H1 (cell line): ENCODE measurements at regions not wholly inside any gene's neighbourhood (a gene's known extent, or its start where the extent isn't known, plus 50 kb on each side); places are given as distances from the start of the nearest gene placed in this dataset.

Experiments used
- CTCF ChIA-PET: fragments of 300-600 bp; sonication (Branson Sonifier 250); formaldehyde crosslinking; loops from one replicate; lab custom pipeline; 2021; ENCODE audit not compliant: partially characterized antibody; lab: Charles Lee
- POLR2A ChIA-PET: fragments of 300-600 bp; sonication (Branson Sonifier 250); formaldehyde crosslinking; loops from one replicate; lab custom pipeline; 2021; ENCODE audit warnings: inconsistent platforms; ENCODE audit not compliant: partially characterized antibody; lab: Charles Lee
- DNase-seq, 2 experiments: peaks; one replicate each; pipeline versions ENCODE4 v3.0.0 to v3.0.0-alpha.2; 2010 to 2022; ENCODE audit warnings: low spot score in 2 of 2, low read depth in 1 of 2, mixed read lengths in 1 of 2
- FAIRE-seq: peaks from 2 replicates; lab custom pipeline; 2011; peaks lifted over from hg19 to GRCh38; lab: Jason Lieb, UNC
- H2AFZ ChIP-seq: 2 replicates; pipeline ENCODE4 v1.8.1; 2012; ENCODE audit warnings: low read length, inconsistent platforms
- H2AK5ac ChIP-seq: 2 replicates; pipeline ENCODE4 v1.6.1; 2013; ENCODE audit warnings: low read depth, low read length
- H2BK120ac ChIP-seq: replicated peaks from 2 replicates; pipeline ENCODE3; 2013; ENCODE audit warnings: low read depth, low read length, inconsistent platforms
- H2BK12ac ChIP-seq: 2 replicates; pipeline ENCODE4 v1.6.1; 2013; ENCODE audit warnings: low read depth, low read length
- H2BK15ac ChIP-seq: 2 replicates; pipeline ENCODE4 v1.6.1; 2013; ENCODE audit warnings: low read length
- H2BK20ac ChIP-seq: 2 replicates; pipeline ENCODE4 v1.6.1; 2013; ENCODE audit warnings: low read length
- H2BK5ac ChIP-seq: 2 replicates; pipeline ENCODE4 v1.6.1; 2013; ENCODE audit warnings: low read depth, low read length
- H3K14ac ChIP-seq: 2 replicates; pipeline ENCODE4 v1.6.1; 2013; ENCODE audit warnings: inconsistent platforms; ENCODE audit not compliant: insufficient read length
- H3K18ac ChIP-seq: 2 replicates; pipeline ENCODE4 v1.6.1; 2013; ENCODE audit warnings: low read length; ENCODE audit errors: extremely low read depth
- H3K23ac ChIP-seq: 2 replicates; pipeline ENCODE4 v1.6.1; 2013; ENCODE audit warnings: inconsistent platforms; ENCODE audit not compliant: insufficient read length
- H3K23me2 ChIP-seq: 2 replicates; pipeline ENCODE4 v1.6.1; 2013; ENCODE audit warnings: low read depth, low read length
- H3K27ac ChIP-seq: 2 replicates; pipeline ENCODE4 v1.6.1; 2011; ENCODE audit warnings: low read depth, low read length, inconsistent platforms
- H3K27me3 ChIP-seq, 4 experiments: replicated peaks in 1 of 4; 1 replicate in 1 of 4; 2 replicates in 3 of 4; pipeline versions ENCODE4 v1.6.1 to v1.8.1; 2011 to 2013; ENCODE audit warnings: low read length in 3 of 4, mild to moderate bottlenecking in 3 of 4, inconsistent platforms in 2 of 4, mixed read lengths in 2 of 4, moderate library complexity in 1 of 4; ENCODE audit not compliant: control insufficient read depth in 3 of 4, insufficient read depth in 3 of 4; ENCODE audit errors: extremely low read depth in 1 of 4
- H3K36me3 ChIP-seq, 4 experiments: 2 replicates each; pipeline versions ENCODE4 v1.6.1 to v1.8.1; 2011 to 2013; ENCODE audit warnings: mild to moderate bottlenecking in 4 of 4, low read length in 3 of 4, moderate library complexity in 2 of 4, control low read depth in 1 of 4, inconsistent platforms in 1 of 4; ENCODE audit not compliant: insufficient read depth in 4 of 4, control insufficient read depth in 2 of 4
- H3K4ac ChIP-seq: replicated peaks from 2 replicates; pipeline ENCODE3; 2013; ENCODE audit warnings: low read length, low read depth, mixed read lengths, inconsistent platforms; ENCODE audit not compliant: insufficient read length
- H3K4me1 ChIP-seq, 4 experiments: replicated peaks in 1 of 4; 1 replicate in 1 of 4; 2 replicates in 3 of 4; pipeline versions ENCODE4 v1.6.1 to v1.8.1; 2011 to 2013; ENCODE audit warnings: low read length in 3 of 4, inconsistent platforms in 2 of 4, mixed read lengths in 1 of 4; ENCODE audit not compliant: insufficient read depth in 4 of 4, control insufficient read depth in 3 of 4
- H3K4me2 ChIP-seq, 2 experiments: 2 replicates each; pipeline versions ENCODE4 v1.6.1 to v1.8.1; 2011 to 2013; ENCODE audit warnings: low read depth in 2 of 2, low read length in 2 of 2, control low read depth in 1 of 2, inconsistent platforms in 1 of 2, mild to moderate bottlenecking in 1 of 2; ENCODE audit not compliant: insufficient read depth in 1 of 2
- H3K4me3 ChIP-seq, 4 experiments: fragments of 200-600, 300-600 bp in 1 of 4; sonication (generic), shearing (Covaris generic), sonication (Bioruptor Twin) in 1 of 4; 2 replicates each; pipeline versions ENCODE4 v1.5.1 to v1.8.1; 2011 to 2016; ENCODE audit warnings: low read length in 4 of 4, low read depth in 3 of 4, control low read depth in 2 of 4, inconsistent platforms in 2 of 4, mild to moderate bottlenecking in 2 of 4, mixed read lengths in 1 of 4, moderate library complexity in 1 of 4; ENCODE audit not compliant: insufficient read depth in 2 of 4; ENCODE audit errors: extremely low read depth in 1 of 4
- H3K56ac ChIP-seq: replicated peaks from 2 replicates; pipeline ENCODE3; 2013; ENCODE audit warnings: low read depth, mild to moderate bottlenecking, mixed read lengths, low read length, inconsistent platforms; ENCODE audit not compliant: insufficient read length
- H3K79me1 ChIP-seq: 2 replicates; pipeline ENCODE4 v1.6.1; 2013; ENCODE audit warnings: low read depth, low read length, control low read depth
- H3K79me2 ChIP-seq, 2 experiments: 2 replicates each; pipeline versions ENCODE4 v1.6.1 to v1.8.1; 2012 to 2013; ENCODE audit warnings: low read length in 2 of 2, mild to moderate bottlenecking in 2 of 2, inconsistent platforms in 1 of 2; ENCODE audit not compliant: insufficient read depth in 2 of 2, control insufficient read depth in 1 of 2
- H3K9ac ChIP-seq, 4 experiments: replicated peaks in 1 of 4; 1 replicate in 1 of 4; 2 replicates in 3 of 4; pipeline versions ENCODE4 v1.6.1 to v1.8.1; 2011 to 2013; ENCODE audit warnings: low read depth in 3 of 4, low read length in 3 of 4, control low read depth in 2 of 4, mild to moderate bottlenecking in 2 of 4, moderate library complexity in 2 of 4, inconsistent platforms in 1 of 4; ENCODE audit errors: extremely low read depth in 1 of 4
- H3K9me3 ChIP-seq, 2 experiments: 2 replicates each; pipeline versions ENCODE4 v1.6.1 to v1.8.1; 2012 to 2013; ENCODE audit warnings: mild to moderate bottlenecking in 2 of 2, moderate library complexity in 2 of 2, control low read depth in 1 of 2, inconsistent platforms in 1 of 2, low read depth in 1 of 2, low read length in 1 of 2, mixed read lengths in 1 of 2; ENCODE audit not compliant: insufficient read depth in 2 of 2
- H4K20me1 ChIP-seq, 2 experiments: replicated peaks in 1 of 2; 2 replicates each; pipeline versions ENCODE3 to v1.8.1; 2011 to 2013; ENCODE audit warnings: inconsistent platforms in 2 of 2, low read length in 2 of 2, mild to moderate bottlenecking in 1 of 2; ENCODE audit not compliant: insufficient read depth in 2 of 2, control insufficient read depth in 1 of 2
- H4K5ac ChIP-seq: 2 replicates; pipeline ENCODE4 v1.6.1; 2013; ENCODE audit warnings: low read length, low read depth, mixed read lengths, inconsistent platforms; ENCODE audit not compliant: insufficient read length
- H4K8ac ChIP-seq: 2 replicates; pipeline ENCODE4 v1.8.0; 2013; ENCODE audit warnings: mild to moderate bottlenecking, moderate library complexity, low read length, inconsistent platforms; ENCODE audit not compliant: insufficient read depth; ENCODE audit errors: extremely low read depth
- H4K91ac ChIP-seq: replicated peaks from 2 replicates; pipeline ENCODE3; 2013; ENCODE audit warnings: low read length, mixed read lengths, inconsistent platforms; ENCODE audit not compliant: insufficient read length
- ASH2L ChIP-seq: fragments of 200-600, 300-600 bp; sonication (generic); IDR thresholded peaks from one replicate; pipeline ENCODE4 v1.7.1; 2017; ENCODE audit warnings: low read length
- BACH1 ChIP-seq: IDR thresholded peaks from 2 replicates; pipeline ENCODE4 v1.6.1; 2012; ENCODE audit warnings: low read length, improper control_type of control experiment
- CREB1 ChIP-seq: IDR thresholded peaks from 2 replicates; pipeline ENCODE4 v1.6.1; 2012; ENCODE audit warnings: inconsistent platforms
- EP300 ChIP-seq, 2 experiments: IDR thresholded peaks; 1 replicate in 1 of 2; 2 replicates in 1 of 2; pipeline ENCODE4 v1.6.1; 2011 to 2012; ENCODE audit warnings: low read depth in 2 of 2, low read length in 2 of 2, mild to moderate bottlenecking in 2 of 2, borderline replicate concordance in 1 of 2, inconsistent platforms in 1 of 2, moderate library complexity in 1 of 2
- KDM5A ChIP-seq: fragments of 200-600 bp; IDR thresholded peaks from 2 replicates; pipeline ENCODE4 v1.7.1; 2012; ENCODE audit warnings: mild to moderate bottlenecking, low read length, inconsistent platforms, mixed read lengths
- MAFK ChIP-seq: IDR thresholded peaks from 2 replicates; pipeline ENCODE4 v1.6.1; 2012; ENCODE audit warnings: low read depth, mild to moderate bottlenecking, improper control_type of control experiment, low read length
- NANOG ChIP-seq: IDR thresholded peaks from 2 replicates; pipeline ENCODE4 v1.6.1; 2011; ENCODE audit warnings: low read length, low read depth, mild to moderate bottlenecking, inconsistent platforms; ENCODE audit not compliant: insufficient read depth, poor library complexity, severe bottlenecking
- PHF8 ChIP-seq: fragments of 200-600 bp; sonication (generic); conservative IDR thresholded peaks from 2 replicates; pipeline ENCODE4 v1.7.1; 2012; ENCODE audit warnings: low read depth, mild to moderate bottlenecking, inconsistent platforms, low read length, moderate library complexity
- SIN3A ChIP-seq, 2 experiments: IDR thresholded peaks in 1 of 2; conservative IDR thresholded peaks in 1 of 2; 2 replicates each; pipeline ENCODE4 v1.6.1; 2011 to 2012; ENCODE audit warnings: low read length in 2 of 2, improper control_type of control experiment in 1 of 2, low read depth in 1 of 2, mild to moderate bottlenecking in 1 of 2
- SP2 ChIP-seq: IDR thresholded peaks from 2 replicates; pipeline ENCODE4 v1.6.1; 2012; ENCODE audit warnings: mild to moderate bottlenecking, low read length, inconsistent platforms
- SP4 ChIP-seq: IDR thresholded peaks from 2 replicates; pipeline ENCODE4 v1.6.1; 2012; ENCODE audit warnings: low read length, inconsistent platforms
- WGBS, 2 experiments: shearing (Covaris generic) in 1 of 2; methylation state at CpG; one replicate each; pipeline versions ENCODE4 v1.1.6 to v1.1.7; 2013 to 2015; ENCODE audit warnings: low lambda C conversion rate in 2 of 2, mixed read lengths in 2 of 2, inconsistent platforms in 1 of 2, low coverage in 1 of 2, missing lambda C conversion rate in 1 of 2; ENCODE audit not compliant: insufficient replicate concordance in 2 of 2, insufficient coverage in 1 of 2, insufficient read length in 1 of 2; ENCODE audit errors: extremely low coverage in 1 of 2, missing lambda C conversion rate in 1 of 2; 5-methylcytosine and 5-hydroxymethylcytosine counted together
- TF ChIP-seq, protein P1 (sequence below): IDR thresholded peaks from 2 replicates; pipeline ENCODE4 v1.6.1; 2012; ENCODE audit warnings: inconsistent platforms

DNA sequence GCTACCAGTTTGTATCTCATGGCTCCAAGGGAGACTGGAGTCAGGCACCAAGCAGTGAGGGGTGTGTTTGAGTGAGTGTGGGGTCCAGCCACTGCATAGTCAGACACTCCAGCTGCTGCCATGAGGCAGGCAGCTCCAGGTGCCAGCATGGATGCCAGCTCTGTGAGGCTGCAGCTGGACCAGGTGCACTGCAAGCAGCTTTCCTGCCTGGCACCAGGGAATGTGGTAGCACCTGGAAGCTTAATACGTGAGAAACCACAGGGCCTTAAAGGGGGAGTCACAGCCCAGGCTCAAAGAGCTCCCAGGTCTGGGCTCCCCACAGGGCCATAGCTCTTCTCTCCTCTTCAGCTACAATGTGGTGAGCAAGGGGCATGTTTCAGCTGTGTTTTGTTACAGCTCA lies 817.8 kb upstream of the LUZP2 start:
- Histone ChIP-seq H3K36me3 (no peaks in the 10 kb centered on the region), H3K4me1 (no peaks in the 10 kb centered on the region), H2AK5ac (no peak overlapping the region), H3K79me2 (no peaks in the 10 kb centered on the region), H3K9me3 (no peaks in the 10 kb centered on the region), H3K4me3 (no peak overlapping the region), H4K91ac (no peak overlapping the region), H2BK120ac (no peak overlapping the region), H3K18ac (no peak overlapping the region), H3K23me2 (no peaks in the 10 kb centered on the region), H3K14ac (no peak overlapping the region), H2BK5ac (no peak overlapping the region), H3K4ac (no peak overlapping the region), H2BK15ac (no peak overlapping the region), H3K27me3 (no peaks in the 10 kb centered on the region), H2AFZ (no peak overlapping the region), H2BK20ac (no peak overlapping the region), H2BK12ac (no peak overlapping the region), H3K27ac (no peak overlapping the region), H3K79me1 (no peaks in the 10 kb centered on the region), H3K4me2 (no peak overlapping the region), H4K8ac (no peak overlapping the region; the same call in 1 of the 2 replicates), H4K20me1 (no peaks in the 10 kb centered on the region), H3K56ac (no peak overlapping the region), H4K5ac (no peak overlapping the region), H3K9ac (no peak overlapping the region), H3K23ac (no peak overlapping the region)
- FAIRE-seq (no peak), DNase-seq (no peak)
- POLR2A ChIA-PET: no interaction called here
- 100% methylated on average over 1 of the region's 1 CpG; no CpG with 5 or more reads in 1 of the 2 experiments for WGBS, 2 experiments
- CTCF ChIA-PET: no interaction called here
- TF ChIP-seq EP300 (IDR thresholded peaks at IDR 0.05; ENCODE audit: borderline replicate concordance in 1 of 2, low read depth in 2 of 2, low read length in 2 of 2): no peak
- TF ChIP-seq MAFK: no peak
- TF ChIP-seq CREB1: no peak
- no peak for TF ChIP-seq SP4
- no peak for TF ChIP-seq SP2
- no peak for TF ChIP-seq SIN3A (conservative IDR thresholded peaks at IDR 0.05 in 1 of 2, IDR thresholded peaks at IDR 0.05 in 1 of 2; ENCODE audit: low read depth in 1 of 2, low read length in 2 of 2)
- TF ChIP-seq, protein P1, sequence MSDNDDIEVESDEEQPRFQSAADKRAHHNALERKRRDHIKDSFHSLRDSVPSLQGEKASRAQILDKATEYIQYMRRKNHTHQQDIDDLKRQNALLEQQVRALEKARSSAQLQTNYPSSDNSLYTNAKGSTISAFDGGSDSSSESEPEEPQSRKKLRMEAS: no peak
- no peak for TF ChIP-seq ASH2L
- no peak for TF ChIP-seq NANOG
- no peak for TF ChIP-seq KDM5A
- TF ChIP-seq PHF8: no peak
- no peak for TF ChIP-seq BACH1
